ENCODE measurements at regions not wholly inside any gene's neighbourhood (a gene's known extent, or its start where the extent isn't known, plus 50 kb on each side); places are given as distances from the start of the nearest gene placed in this dataset.

- Histone ChIP-seq H2BK15ac (ENCODE audit: low read depth, low read length) (no peak overlapping the region), H3K4ac (ENCODE audit: low read depth, low read length) (no peak overlapping the region), H3K79me1 (ENCODE audit: low read depth in 1 of 2, low read length in 2 of 2) (no peaks in the 10 kb centered on the region), H4K20me1 (ENCODE audit: insufficient read depth, low read length) (no peaks in the 10 kb centered on the region), H3K9me1 (ENCODE audit: insufficient read depth, low read length) (no peaks in the 10 kb centered on the region), H3K9ac (ENCODE audit: low read depth, low read length) (no peak overlapping the region), H2AK5ac (ENCODE audit: low read depth, low read length) (no peak overlapping the region), H4K5ac (ENCODE audit: low read depth, low read length) (no peak overlapping the region), H3K56ac (ENCODE audit: extremely low read depth, insufficient read depth, low read length) (no peak overlapping the region), H3K4me2 (ENCODE audit: low read depth, low read length) (no peak overlapping the region), H3K4me3 (ENCODE audit: insufficient read depth, low read depth, low read length) (no peak overlapping the region), H3K27me3 (ENCODE audit: control insufficient read depth, insufficient read depth, low read length) (no peaks in the 10 kb centered on the region), H3K14ac (replicated peaks; ENCODE audit: low read depth, low read length) (no peak overlapping the region), H3K9me3 (ENCODE audit: control insufficient read depth, insufficient read depth, low read length) (peaks cover 22% of the 10 kb centered on the region), H4K91ac (ENCODE audit: insufficient read depth, low read depth, low read length) (no peak overlapping the region), H3K36me3 (ENCODE audit: control insufficient read depth, insufficient read depth, low read length) (no peaks in the 10 kb centered on the region), H2BK20ac (ENCODE audit: low read depth, low read length) (no peak overlapping the region), H4K8ac (ENCODE audit: low read depth in 2 of 2, low read length in 2 of 2) (no peak overlapping the region), H2BK5ac (ENCODE audit: low read depth, low read length, poor library complexity, severe bottlenecking) (no peak overlapping the region), H3K18ac (ENCODE audit: low read depth, low read length) (no peak overlapping the region), H2AK9ac (replicated peaks; ENCODE audit: low read depth, low read length, poor library complexity) (no peak overlapping the region), H3K23ac (ENCODE audit: low read depth, low read length) (no peak overlapping the region), H3K4me1 (ENCODE audit: control insufficient read depth, insufficient read depth, low read length) (no peaks in the 10 kb centered on the region), H2AFZ (replicated peaks; ENCODE audit: low read length, poor library complexity) (no peak overlapping the region), H2BK120ac (ENCODE audit: low read depth, low read length) (no peak overlapping the region), H3K27ac (ENCODE audit: insufficient read depth, low read length) (no peak overlapping the region)
- in situ Hi-C loops (cut with MboI; ENCODE audit: low sequenced_read_pairs), result no loop called here
- DNase-seq (no peak), ATAC-seq (ENCODE audit: low read depth) (no peak)
- TF ChIP-seq MAZ (IDR thresholded peaks at IDR 0.05; ENCODE audit: borderline replicate concordance, low read depth, low read length) (no peak), ELK1 (IDR thresholded peaks at IDR 0.05; ENCODE audit: borderline replicate concordance, low read depth, low read length) (no peak), MAFK (IDR thresholded peaks at IDR 0.05; ENCODE audit: low read depth, low read length) (no peak), RFX5 (IDR thresholded peaks at IDR 0.05; ENCODE audit: low read depth, low read length) (no peak), RAD21 (IDR thresholded peaks at IDR 0.05; ENCODE audit: low read length) (no peak), POLR2A (IDR thresholded peaks at IDR 0.05; ENCODE audit: low read depth, low read length) (no peak), CEBPB (IDR thresholded peaks at IDR 0.05; ENCODE audit: low read depth, low read length) (no peak), CHD1 (IDR thresholded peaks at IDR 0.05; ENCODE audit: low read depth, low read length) (no peak), MXI1 (IDR thresholded peaks at IDR 0.05; ENCODE audit: borderline replicate concordance, low read depth, low read length) (no peak), FOS (IDR thresholded peaks at IDR 0.05; ENCODE audit: low read depth, low read length) (no peak), BHLHE40 (IDR thresholded peaks at IDR 0.05; ENCODE audit: low read depth, low read length) (no peak), RCOR1 (IDR thresholded peaks at IDR 0.05; ENCODE audit: insufficient replicate concordance, low read length) (no peak)
- dilution Hi-C loops (cut with HindIII; ENCODE audit: low sequenced_read_pairs, unreplicated experiment), result no loop called here
- intact Hi-C loops (cut with micrococcal nuclease), result no loop called here
- CTCF ChIA-PET, result no interaction called here
- WGBS, 2 experiments (ENCODE audit: extremely low coverage in 2 of 2, insufficient read length in 1 of 2), result no CpG with 5 or more reads among the region's 6 CpGs
- POLR2A ChIA-PET (ENCODE audit: unreplicated experiment), result no interaction called here
- no TSS peak for BruUV-seq (replicated peaks)
Observed at GRCh38 chr6:164230259-164230658, 815.7 kb downstream of the QKI start.

Measured in IMR-90 (cell line).